SK-N-SH treated with all-trans-retinoic acid at 6 μM for 48 hours (cell line): ENCODE measurements at regions not wholly inside any gene's neighbourhood (a gene's known extent, or its start where the extent isn't known, plus 50 kb on each side); places are given as distances from the start of the nearest gene placed in this dataset.

Source experiments
- CSRNP3 ChIP-seq: fragments of 250-450 bp; sonication (Bioruptor Pico); IDR thresholded peaks from 2 replicates; pipeline ENCODE4 v1.5.1; 2021; ENCODE audit warnings: mild to moderate bottlenecking, moderate library complexity
- PATZ1 ChIP-seq: fragments of 250-450 bp; sonication (Bioruptor Pico); IDR thresholded peaks from 2 replicates; pipeline ENCODE4 v1.8.0; 2020; ENCODE audit warnings: mild to moderate bottlenecking, moderate library complexity, borderline replicate concordance
- POU6F1 ChIP-seq: fragments of 250-450 bp; sonication (Bioruptor Pico); IDR thresholded peaks from 2 replicates; pipeline ENCODE4 v1.8.0; 2021; ENCODE audit warnings: low read depth, mild to moderate bottlenecking, moderate library complexity, borderline replicate concordance
- RARB ChIP-seq: fragments of 250-450 bp; sonication (Bioruptor Pico); IDR thresholded peaks from 2 replicates; pipeline ENCODE4 v1.8.0; 2021; ENCODE audit warnings: mild to moderate bottlenecking, moderate library complexity
- SNAI2 ChIP-seq: fragments of 250-450 bp; sonication (Bioruptor Pico); IDR thresholded peaks from 2 replicates; pipeline ENCODE4 v1.5.0; 2020; ENCODE audit warnings: mild to moderate bottlenecking, moderate library complexity
- TCF4 ChIP-seq: fragments of 250-450 bp; sonication (Bioruptor Pico); IDR thresholded peaks from 2 replicates; pipeline ENCODE4 v1.8.0; 2021; ENCODE audit warnings: mild to moderate bottlenecking, moderate library complexity, borderline replicate concordance
- TSHZ2 ChIP-seq: fragments of 250-450 bp; sonication (Bioruptor Pico); IDR thresholded peaks from 2 replicates; pipeline ENCODE4 v1.5.0; 2020; ENCODE audit warnings: mild to moderate bottlenecking, moderate library complexity
- ZC3H10 ChIP-seq: fragments of 250-450 bp; sonication (Bioruptor Pico); IDR thresholded peaks from 2 replicates; pipeline ENCODE4 v1.5.1; 2021; ENCODE audit warnings: mild to moderate bottlenecking, moderate library complexity
- ZFP3 ChIP-seq: fragments of 250-450 bp; sonication (Bioruptor Pico); IDR thresholded peaks from 2 replicates; pipeline ENCODE4 v1.5.0; 2020; ENCODE audit warnings: mild to moderate bottlenecking, moderate library complexity
- ZFP30 ChIP-seq: fragments of 450-650 bp; formaldehyde crosslinking; IDR thresholded peaks from 2 replicates; pipeline ENCODE4 v1.5.0; 2022; ENCODE audit warnings: mild to moderate bottlenecking, moderate library complexity
- ZNF70 ChIP-seq: fragments of 450-650 bp; formaldehyde crosslinking; IDR thresholded peaks from 2 replicates; pipeline ENCODE4 v1.5.0; 2020; ENCODE audit warnings: mild to moderate bottlenecking, moderate library complexity
- ZNF8 ChIP-seq: fragments of 450-650 bp; formaldehyde crosslinking; IDR thresholded peaks from 2 replicates; pipeline ENCODE4 v1.5.0; 2020; ENCODE audit warnings: mild to moderate bottlenecking, moderate library complexity

- TF ChIP-seq ZNF8 (CRISPR knock-in tag) = no peak
- TF ChIP-seq RARB (CRISPR knock-in tag) = no peak
- TF ChIP-seq ZNF70 = no peak
- TF ChIP-seq TCF4 (CRISPR knock-in tag) = no peak
- TF ChIP-seq ZFP3 (CRISPR knock-in tag) = no peak
- no peak for TF ChIP-seq PATZ1 (CRISPR knock-in tag)
- no peak for TF ChIP-seq TSHZ2 (CRISPR knock-in tag)
- TF ChIP-seq CSRNP3 (CRISPR knock-in tag) = no peak
- no peak for TF ChIP-seq ZC3H10 (CRISPR knock-in tag)
- no peak for TF ChIP-seq SNAI2 (CRISPR knock-in tag)
- TF ChIP-seq ZFP30 (CRISPR knock-in tag) = no peak
- TF ChIP-seq POU6F1 (CRISPR knock-in tag) = no peak
These were observed 190.2 kb upstream of the CAND1 start for GRCh38 chr12:67078957-67079356.
